ENCODE measurements at regions not wholly inside any gene's neighbourhood (a gene's known extent, or its start where the extent isn't known, plus 50 kb on each side); places are given as distances from the start of the nearest gene placed in this dataset.

- peaks cover 1% of the 10 kb centered on the region for H3K4me1 Mint-ChIP-seq
- DNase-seq = no peak
- H3K36me3 Mint-ChIP-seq (ENCODE audit: low read depth) = no peaks in the 10 kb centered on the region
- H3K27me3 Mint-ChIP-seq (ENCODE audit: insufficient read depth) = no peaks in the 10 kb centered on the region
- Histone ChIP-seq H3K9me3 (ENCODE audit: control insufficient read depth, low read length) (no peaks in the 10 kb centered on the region), H3K4me3 (ENCODE audit: low read length) (no peak overlapping the region), H3K4me1 (ENCODE audit: control insufficient read depth, insufficient read depth, low read length) (no peaks in the 10 kb centered on the region), H3K27me3 (ENCODE audit: control insufficient read depth, insufficient read depth, low read length, poor library complexity, severe bottlenecking) (no peaks in the 10 kb centered on the region), H3K9ac (ENCODE audit: extremely low read depth, low read length, poor library complexity, severe bottlenecking) (no peak overlapping the region), H3K36me3 (ENCODE audit: control insufficient read depth, insufficient read depth, low read length) (no peaks in the 10 kb centered on the region), H3K27ac (ENCODE audit: low read depth, low read length) (no peak overlapping the region)
- no peaks in the 10 kb centered on the region for H3K9me3 Mint-ChIP-seq
- H3K27ac Mint-ChIP-seq = no peak overlapping the region
- 90 to 96% methylated on average over 5 of the region's 5 CpGs for WGBS, 2 experiments (ENCODE audit: insufficient coverage in 1 of 2, insufficient read length in 1 of 2)
- TF ChIP-seq CTCF (conservative IDR thresholded peaks at IDR 0.05) = no peak
- no peak overlapping the region for H3K4me3 Mint-ChIP-seq
Measured at GRCh38 chr14:97444248-97444647, 647.1 kb downstream of the VRK1 start.

- no peak overlapping the region for H3K4me3 ChIP-seq (ENCODE audit: low read length)
- Mint-ChIP-seq H3K27me3 (ENCODE audit: insufficient read depth) (no peaks in the 10 kb centered on the region), H3K4me1 (peaks cover 1% of the 10 kb centered on the region), H3K36me3 (ENCODE audit: low read depth) (no peaks in the 10 kb centered on the region), H3K4me3 (no peak overlapping the region), H3K27ac (no peak overlapping the region), H3K9me3 (no peaks in the 10 kb centered on the region)
- H3K4me1 ChIP-seq (ENCODE audit: control insufficient read depth, insufficient read depth, low read length) = no peaks in the 10 kb centered on the region
- DNase-seq = no peak
- no peak overlapping the region for H3K9ac ChIP-seq (ENCODE audit: extremely low read depth, low read length, poor library complexity, severe bottlenecking)
- H3K27ac ChIP-seq (ENCODE audit: low read depth, low read length) = no peak overlapping the region
- TF ChIP-seq CTCF (conservative IDR thresholded peaks at IDR 0.05) = no peak
- no peaks in the 10 kb centered on the region for H3K36me3 ChIP-seq (ENCODE audit: control insufficient read depth, insufficient read depth, low read length)
- H3K27me3 ChIP-seq (ENCODE audit: control insufficient read depth, insufficient read depth, low read length, poor library complexity, severe bottlenecking) = no peaks in the 10 kb centered on the region
- WGBS, 2 experiments (ENCODE audit: insufficient coverage in 1 of 2, insufficient read length in 1 of 2) = 92 to 95% methylated on average over 6 to 7 of the region's 7 CpGs
- no peaks in the 10 kb centered on the region for H3K9me3 ChIP-seq (ENCODE audit: control insufficient read depth, low read length)
Measured at GRCh38 chr14:97445367-97445766, 648.2 kb downstream of the VRK1 start.

- no peak overlapping the region for H3K27ac ChIP-seq (ENCODE audit: low read depth, low read length)
- Mint-ChIP-seq H3K27me3 (ENCODE audit: insufficient read depth) (no peaks in the 10 kb centered on the region), H3K36me3 (ENCODE audit: low read depth) (no peaks in the 10 kb centered on the region), H3K4me3 (no peak overlapping the region), H3K27ac (no peak overlapping the region), H3K9me3 (no peaks in the 10 kb centered on the region), H3K4me1 (peaks cover 1% of the 10 kb centered on the region)
- no peaks in the 10 kb centered on the region for H3K9me3 ChIP-seq (ENCODE audit: control insufficient read depth, low read length)
- H3K36me3 ChIP-seq (ENCODE audit: control insufficient read depth, insufficient read depth, low read length) = no peaks in the 10 kb centered on the region
- no peaks in the 10 kb centered on the region for H3K27me3 ChIP-seq (ENCODE audit: control insufficient read depth, insufficient read depth, low read length, poor library complexity, severe bottlenecking)
- H3K4me3 ChIP-seq (ENCODE audit: low read length) = no peak overlapping the region
- WGBS, 2 experiments (ENCODE audit: insufficient coverage in 1 of 2, insufficient read length in 1 of 2) = 83 to 87% methylated on average over 4 of the region's 4 CpGs
- no peak for DNase-seq
- peak; percentile 61 for TF ChIP-seq CTCF (conservative IDR thresholded peaks at IDR 0.05)
- H3K9ac ChIP-seq (ENCODE audit: extremely low read depth, low read length, poor library complexity, severe bottlenecking) = no peak overlapping the region
- no peaks in the 10 kb centered on the region for H3K4me1 ChIP-seq (ENCODE audit: control insufficient read depth, insufficient read depth, low read length)
Measured at GRCh38 chr14:97446087-97446486, 648.9 kb downstream of the VRK1 start.

Measured in endodermal cell (in vitro differentiated cells).